Thyroid gland (tissue), 4 donors: ENCODE measurements at regions not wholly inside any gene's neighbourhood (a gene's known extent, or its start where the extent isn't known, plus 50 kb on each side); places are given as distances from the start of the nearest gene placed in this dataset.

Experiments used
- POLR2A ChIP-seq, 2 donors: fragments of 450-650 bp; IDR thresholded peaks; one replicate each; pipeline ENCODE4 v1.6.1; 2017; ENCODE audit warnings: antibody characterized with exemption in 2 of 2, mild to moderate bottlenecking in 2 of 2, moderate library complexity in 1 of 2
- TF ChIP-seq, protein P1 (sequence below), 6 experiments: fragments of 200-600 bp in 3 of 6; fragments of 450-650 bp in 3 of 6; sonication (generic) in 3 of 6; IDR thresholded peaks; one replicate each; pipeline ENCODE4 v1.5.1; 2016 to 2019; ENCODE audit warnings: antibody characterized with exemption in 6 of 6, mild to moderate bottlenecking in 2 of 6, inconsistent platforms in 1 of 6, moderate library complexity in 1 of 6

DNA sequence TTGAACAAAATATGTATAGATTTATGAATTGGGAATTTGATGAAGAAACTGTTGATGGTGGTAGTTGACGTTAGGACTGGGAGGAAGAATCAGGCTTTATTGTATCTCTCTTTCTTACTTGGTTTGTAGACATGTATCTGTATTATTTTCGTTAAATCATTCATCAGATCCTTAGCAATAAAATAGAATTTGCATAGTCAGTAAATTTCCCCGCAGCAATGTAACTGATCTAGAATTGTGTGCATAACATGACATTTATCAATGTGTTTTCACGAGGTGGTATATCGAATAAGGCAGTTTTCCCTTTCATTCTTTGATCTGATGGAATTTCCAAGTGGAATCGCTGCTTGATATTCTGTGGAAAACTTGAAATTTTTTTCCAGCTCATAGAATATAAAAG is 308.8 kb downstream of the SPRY1 start:
- TF ChIP-seq, protein P1, sequence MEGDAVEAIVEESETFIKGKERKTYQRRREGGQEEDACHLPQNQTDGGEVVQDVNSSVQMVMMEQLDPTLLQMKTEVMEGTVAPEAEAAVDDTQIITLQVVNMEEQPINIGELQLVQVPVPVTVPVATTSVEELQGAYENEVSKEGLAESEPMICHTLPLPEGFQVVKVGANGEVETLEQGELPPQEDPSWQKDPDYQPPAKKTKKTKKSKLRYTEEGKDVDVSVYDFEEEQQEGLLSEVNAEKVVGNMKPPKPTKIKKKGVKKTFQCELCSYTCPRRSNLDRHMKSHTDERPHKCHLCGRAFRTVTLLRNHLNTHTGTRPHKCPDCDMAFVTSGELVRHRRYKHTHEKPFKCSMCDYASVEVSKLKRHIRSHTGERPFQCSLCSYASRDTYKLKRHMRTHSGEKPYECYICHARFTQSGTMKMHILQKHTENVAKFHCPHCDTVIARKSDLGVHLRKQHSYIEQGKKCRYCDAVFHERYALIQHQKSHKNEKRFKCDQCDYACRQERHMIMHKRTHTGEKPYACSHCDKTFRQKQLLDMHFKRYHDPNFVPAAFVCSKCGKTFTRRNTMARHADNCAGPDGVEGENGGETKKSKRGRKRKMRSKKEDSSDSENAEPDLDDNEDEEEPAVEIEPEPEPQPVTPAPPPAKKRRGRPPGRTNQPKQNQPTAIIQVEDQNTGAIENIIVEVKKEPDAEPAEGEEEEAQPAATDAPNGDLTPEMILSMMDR (IDR thresholded peaks at IDR 0.05) = no peak
- no peak for TF ChIP-seq POLR2A (IDR thresholded peaks at IDR 0.05)
